NOMO-1 treated with dmso at 0.1 percent for 144 hours (cell line): ENCODE measurements at regions not wholly inside any gene's neighbourhood (a gene's known extent, or its start where the extent isn't known, plus 50 kb on each side); places are given as distances from the start of the nearest gene placed in this dataset.
"Not testable (repeated sequence)": the region's sequence is repeated elsewhere in the genome, so short reads cannot be mapped to it uniquely, and the experiment has no call there.

Experiments
- DNase-seq: peaks from one replicate; lab custom pipeline; 2025; ENCODE audit not compliant: unreplicated experiment; lab: John Stamatoyannopoulos, UW

DNA sequence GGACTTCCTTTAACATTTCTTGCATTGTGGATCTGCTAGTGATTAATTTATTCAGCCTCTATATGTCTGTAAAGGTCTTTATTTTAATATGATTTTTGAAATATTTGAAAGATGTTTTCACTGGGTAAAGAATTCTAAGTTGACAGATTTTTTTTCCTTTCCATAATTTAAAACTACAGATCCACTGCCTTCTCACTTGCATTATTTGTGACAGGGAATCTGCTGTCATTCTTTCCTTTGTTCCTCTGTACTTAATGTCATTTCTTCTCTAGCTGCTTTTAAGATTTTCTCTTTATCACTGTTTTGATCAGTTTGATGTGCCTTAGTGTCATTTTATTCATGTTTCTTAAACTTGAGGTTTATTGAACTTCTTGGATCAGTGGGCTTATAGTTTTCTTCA is 159.9 kb downstream of the CYB561 start:
- DNase-seq: no peak

- not testable (repeated sequence) for DNase-seq
These were observed 159.1 kb downstream of the CYB561 start for GRCh38 chr17:63287006-63287405.

GRCh38 chr17:63289931-63290330 is 156.2 kb downstream of the CYB561 start:
- DNase-seq: no peak

- DNase-seq: no peak
These were observed 155.8 kb downstream of the CYB561 start for GRCh38 chr17:63290351-63290750.

DNA sequence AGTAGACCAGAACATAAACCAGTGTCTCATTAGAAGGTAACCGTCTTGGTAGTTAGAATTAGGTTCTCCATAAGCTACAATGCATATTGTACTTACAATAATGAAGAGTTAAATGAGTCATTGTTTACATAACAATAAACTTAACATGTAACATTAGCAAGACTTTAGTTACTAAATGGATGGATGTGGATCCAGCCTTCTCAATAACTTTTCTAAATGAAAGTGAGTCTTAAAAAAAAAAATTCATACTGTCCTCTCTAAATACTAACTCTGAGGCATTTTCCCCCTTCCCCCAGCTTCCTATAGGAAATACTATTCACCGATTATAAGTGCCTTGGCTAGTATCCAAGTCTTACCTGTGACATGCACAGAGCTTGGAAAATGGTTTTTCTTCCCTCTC is 155.3 kb downstream of the CYB561 start:
- DNase-seq: no peak

- DNase-seq: no peak
These were observed 154.8 kb downstream of the CYB561 start for GRCh38 chr17:63291258-63291657.

DNA sequence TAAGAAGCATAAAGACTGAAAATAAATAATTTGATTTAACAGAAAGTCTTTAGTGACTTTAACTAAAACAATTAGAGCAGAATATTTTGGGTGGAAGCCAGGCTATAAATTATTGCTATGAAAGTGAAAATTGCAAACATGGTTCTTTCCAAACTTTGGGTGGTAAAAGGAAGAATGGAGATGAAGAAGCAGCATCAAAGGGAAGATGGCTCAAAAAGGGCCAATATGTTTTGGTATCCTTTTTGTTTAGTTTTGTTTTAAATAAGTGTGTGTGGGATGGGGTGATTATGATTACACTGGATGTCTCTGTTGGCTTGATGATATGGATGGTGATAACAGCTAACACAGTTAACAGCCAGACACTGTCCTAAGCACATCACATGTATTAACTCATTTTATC is 153.7 kb downstream of the CYB561 start:
- no peak for DNase-seq

- no peak for DNase-seq
These were observed 152.6 kb downstream of the CYB561 start for GRCh38 chr17:63293323-63294075.

GRCh38 chr17:63294776-63295175 is 151.3 kb downstream of the CYB561 start:
- DNase-seq: no peak

DNA sequence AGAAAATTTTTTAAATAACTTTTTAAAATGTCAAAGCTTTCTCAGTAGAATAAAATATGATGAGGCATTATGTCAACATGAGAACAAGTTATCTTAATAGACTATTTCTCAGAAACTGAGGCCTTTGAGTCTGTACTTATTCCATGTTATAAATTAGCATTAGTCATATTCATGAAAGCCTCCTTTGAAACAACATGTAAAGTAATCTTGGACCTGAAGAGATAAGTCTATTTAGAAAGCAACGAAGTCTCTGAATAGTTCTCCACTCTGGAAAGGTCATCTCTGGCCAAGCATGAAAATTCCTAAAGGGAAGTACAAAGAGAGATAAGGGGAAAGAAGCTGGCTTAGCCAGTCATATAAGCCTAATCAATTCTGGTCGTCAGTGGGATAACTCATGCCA is 150.8 kb downstream of the CYB561 start:
- no peak for DNase-seq

DNA sequence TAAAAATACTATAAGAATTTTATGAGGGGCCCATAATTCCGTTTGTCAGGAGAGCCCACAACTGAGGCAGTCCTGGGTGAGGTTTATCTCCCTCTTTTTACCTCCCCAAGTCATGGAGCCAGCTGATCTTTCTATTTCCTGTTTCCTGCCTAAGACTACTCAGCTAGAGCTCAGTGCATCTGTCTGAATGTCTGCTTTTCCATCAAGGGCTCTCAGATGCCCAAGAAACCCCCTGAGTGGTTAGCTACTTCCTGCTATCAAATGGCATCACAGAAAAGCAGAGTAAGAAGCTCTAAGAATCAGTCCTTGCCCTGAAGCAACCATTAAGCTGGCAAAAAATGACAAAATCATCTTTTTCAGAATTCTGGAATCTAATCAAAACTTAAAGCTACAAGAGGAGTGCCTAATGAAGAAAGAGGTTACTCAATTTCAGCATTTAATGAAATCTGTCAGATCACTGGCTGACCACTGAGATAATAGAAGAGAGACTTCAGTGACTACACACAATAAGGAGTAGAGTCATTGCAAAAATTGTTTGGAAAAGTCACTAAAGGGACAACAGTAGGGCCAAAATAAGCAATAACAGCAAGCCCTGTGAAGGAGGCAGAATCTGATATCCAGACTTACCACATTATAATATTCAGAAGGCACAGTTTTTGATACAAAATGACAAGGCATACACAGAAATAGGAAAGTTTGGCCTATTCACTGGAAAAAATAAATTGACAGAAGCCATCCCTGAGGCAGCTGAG is 150.1 kb downstream of the CYB561 start:
- DNase-seq: no peak

GRCh38 chr17:63298916-63299315 is 147.2 kb downstream of the CYB561 start:
- not testable (repeated sequence) for DNase-seq

DNA sequence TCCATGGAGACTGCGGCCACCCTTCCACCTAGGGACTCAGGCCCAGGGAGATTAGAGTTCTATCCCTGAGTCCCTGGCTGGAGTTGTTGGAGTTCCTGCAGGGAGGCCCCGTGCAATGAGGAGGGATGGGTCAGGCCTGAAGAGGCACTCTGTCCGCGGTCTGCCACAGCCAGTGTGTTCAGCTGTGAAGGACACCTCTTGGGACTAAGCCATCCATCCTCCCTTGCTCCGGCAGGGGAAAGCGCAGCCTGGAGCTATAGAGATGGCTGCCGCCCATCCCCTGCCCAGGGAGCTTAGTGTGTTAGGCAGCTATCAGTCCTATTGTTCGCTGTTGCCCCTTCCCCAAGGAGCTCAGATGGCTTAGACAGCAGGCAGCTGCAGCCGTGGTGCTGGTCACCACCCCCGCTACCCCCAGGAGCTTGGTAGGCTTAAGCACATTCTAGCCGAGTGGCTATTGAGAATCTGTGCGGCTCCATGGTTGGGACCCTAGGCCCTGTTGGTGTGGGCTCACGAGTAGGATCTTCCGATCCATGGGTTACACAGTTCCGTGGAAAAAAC is 141.3 kb downstream of the CYB561 start:
- no peak for DNase-seq

- no peak for DNase-seq
These were observed 140.2 kb downstream of the CYB561 start for GRCh38 chr17:63305857-63306256.

DNA sequence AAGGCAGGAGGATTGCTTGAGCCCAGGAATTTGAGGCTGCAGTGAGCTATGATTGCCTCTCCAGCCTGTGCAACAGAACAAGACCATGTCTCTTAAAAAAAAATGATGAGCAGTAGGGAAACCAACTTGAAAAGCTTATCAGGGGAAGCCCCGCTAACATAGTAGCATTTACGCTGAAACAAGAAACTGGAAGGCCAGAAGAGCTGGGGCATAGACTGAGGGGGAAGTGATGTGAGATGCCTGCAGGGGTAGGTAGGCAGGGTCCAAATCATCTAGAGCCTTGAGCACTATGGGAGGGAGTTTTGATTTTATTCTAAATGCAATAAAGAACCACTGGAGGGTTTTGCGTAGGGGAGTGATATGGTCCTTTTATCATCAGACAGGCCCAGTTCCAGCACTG is 139.3 kb downstream of the CYB561 start:
- DNase-seq: no peak

- no peak for DNase-seq
These were observed 137.8 kb downstream of the CYB561 start for GRCh38 chr17:63308272-63308671.

DNA sequence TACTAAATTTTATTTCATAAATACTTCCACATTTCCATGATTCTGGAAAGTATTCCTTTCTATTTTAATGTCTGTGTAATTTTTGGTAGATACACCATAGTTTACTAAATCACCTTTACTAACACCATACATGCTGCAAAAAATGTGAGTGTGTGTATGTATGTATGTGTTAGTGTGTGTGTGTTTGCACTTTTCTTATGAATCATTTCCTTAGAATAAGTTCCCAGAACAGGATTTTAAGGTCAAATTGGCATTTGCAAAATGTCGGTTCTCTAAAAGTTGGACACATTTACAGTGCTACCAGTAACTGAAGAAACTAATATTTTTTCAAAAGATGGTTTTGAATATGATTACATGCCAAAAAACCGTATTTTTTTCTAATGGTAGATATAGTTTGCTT is 137.1 kb downstream of the CYB561 start:
- no peak for DNase-seq

- DNase-seq: no peak
These were observed 134.6 kb downstream of the CYB561 start for GRCh38 chr17:63311416-63311937.

DNA sequence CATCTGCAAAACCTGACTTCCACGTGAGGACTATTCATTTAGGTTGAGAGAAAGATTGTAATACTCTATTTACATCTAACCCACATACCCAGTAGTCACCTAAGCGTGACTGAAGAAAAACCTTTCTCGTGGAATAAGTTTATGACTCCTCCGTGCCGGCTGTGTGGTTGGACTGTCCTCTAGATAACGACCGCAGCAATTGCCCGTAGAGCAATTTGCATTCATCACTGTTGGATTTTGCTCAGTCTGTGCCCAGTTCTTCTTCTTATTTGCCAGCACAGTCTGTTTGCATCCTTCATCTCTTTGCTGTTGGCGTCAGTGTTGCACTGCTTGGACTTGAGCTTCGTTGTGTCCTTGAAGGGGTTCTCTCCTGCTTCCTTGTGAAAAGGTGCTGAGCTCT is 131.3 kb downstream of the CYB561 start:
- no peak for DNase-seq

DNA sequence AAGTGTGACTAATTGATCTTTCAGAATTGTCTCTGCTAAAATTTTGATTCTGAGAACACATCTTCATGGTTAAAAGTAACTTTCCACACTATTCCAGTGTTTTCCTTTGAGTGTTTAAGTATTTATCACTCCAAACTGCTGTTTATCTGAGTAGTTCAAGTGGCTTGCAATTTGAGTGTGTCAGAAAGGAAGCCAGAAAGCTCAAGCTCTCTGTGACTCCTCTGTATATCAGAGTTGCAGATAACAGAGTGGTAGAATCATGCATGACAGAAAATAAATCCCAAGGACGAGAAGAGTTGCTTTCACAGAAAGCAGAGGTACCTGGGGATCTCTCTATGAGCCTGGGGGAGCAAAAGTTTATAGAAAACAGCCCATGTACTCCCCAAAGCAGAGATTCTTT is 130.0 kb downstream of the CYB561 start:
- no peak for DNase-seq

DNA sequence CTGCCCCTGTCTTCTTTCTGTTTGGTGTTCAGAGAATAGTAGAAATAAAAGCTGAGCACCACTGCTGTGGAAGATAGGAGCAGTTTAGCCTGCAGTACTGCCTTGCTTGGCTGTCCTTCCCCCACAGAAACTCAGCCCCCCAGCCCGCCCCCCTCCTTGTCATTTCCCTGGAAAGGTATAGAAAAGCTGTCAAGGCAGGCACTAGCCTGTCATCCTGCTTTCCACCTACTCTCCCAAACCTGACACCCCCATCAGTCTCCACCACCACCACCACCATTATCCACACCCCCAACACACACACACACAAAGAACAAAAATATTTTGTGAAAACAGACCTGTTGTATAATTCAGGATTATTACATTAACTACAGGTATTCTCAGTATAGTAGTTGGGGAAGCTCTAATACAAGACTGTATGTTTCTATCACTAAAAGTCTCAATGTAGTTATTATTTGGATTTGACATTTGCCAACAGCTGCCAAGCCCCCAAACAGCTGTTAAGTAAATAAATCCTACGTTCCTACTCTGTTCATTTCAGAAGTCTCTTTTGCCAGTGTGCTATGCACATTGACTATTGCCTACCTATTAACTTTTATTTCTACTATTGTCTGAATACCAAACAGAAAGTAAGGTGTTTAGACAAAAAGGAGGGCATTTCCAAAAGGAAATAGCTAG is 128.8 kb downstream of the CYB561 start:
- DNase-seq: no peak
